ENCODE measurements at regions not wholly inside any gene's neighbourhood (a gene's known extent, or its start where the extent isn't known, plus 50 kb on each side); places are given as distances from the start of the nearest gene placed in this dataset.

GRCh38 chr1:163959622-163960021 lies 599.4 kb upstream of the PBX1 start:
- POLR2A ChIA-PET = no interaction called here
- no CpG with 5 or more reads among the region's 1 CpG for WGBS (ENCODE audit: insufficient coverage)
- DNase-seq = no peak
- H3K9me3 ChIP-seq (ENCODE audit: control extremely low read depth in 1 of 5, control insufficient read depth in 4 of 5, insufficient read depth in 2 of 5, low read depth in 1 of 5, low read length in 4 of 5) = peaks cover 0 to 20% (median 8%) of the 10 kb centered on the region in 5 experiments
- H3K27me3 ChIP-seq (replicated peaks in 2 of 5; ENCODE audit: control insufficient read depth in 4 of 5, insufficient read depth in 5 of 5, low read length in 4 of 5) = no peaks in the 10 kb centered on the region
- H3K4me1 ChIP-seq (ENCODE audit: control extremely low read depth in 1 of 4, control insufficient read depth in 4 of 4, insufficient read depth in 4 of 4, low read length in 3 of 4) = no peaks in the 10 kb centered on the region
- no peak overlapping the region for H3K27ac ChIP-seq (ENCODE audit: insufficient read depth in 1 of 2, low read depth in 1 of 2, low read length in 2 of 2, poor library complexity in 1 of 2, severe bottlenecking in 2 of 2)
- CTCF ChIA-PET = no interaction called here
- no peaks in the 10 kb centered on the region for H3K36me3 ChIP-seq (ENCODE audit: control insufficient read depth in 4 of 4, insufficient read depth in 4 of 4, low read length in 3 of 4)
- H3K4me3 ChIP-seq (ENCODE audit: control insufficient read depth in 1 of 7, extremely low read depth in 1 of 7, insufficient read depth in 4 of 7, low read depth in 2 of 7, low read length in 6 of 7) = no peak overlapping the region

- no peaks in the 10 kb centered on the region for H3K9me3 ChIP-seq (ENCODE audit: control extremely low read depth in 1 of 5, control insufficient read depth in 4 of 5, insufficient read depth in 2 of 5, low read depth in 1 of 5, low read length in 4 of 5)
- no peak overlapping the region for H3K27ac ChIP-seq (ENCODE audit: insufficient read depth in 1 of 2, low read depth in 1 of 2, low read length in 2 of 2, poor library complexity in 1 of 2, severe bottlenecking in 2 of 2)
- no peak overlapping the region for H3K4me3 ChIP-seq (ENCODE audit: control insufficient read depth in 1 of 7, extremely low read depth in 1 of 7, insufficient read depth in 4 of 7, low read depth in 2 of 7, low read length in 6 of 7)
- WGBS (ENCODE audit: insufficient coverage) = no CpG with 5 or more reads among the region's 2 CpGs
- H3K4me1 ChIP-seq (ENCODE audit: control extremely low read depth in 1 of 4, control insufficient read depth in 4 of 4, insufficient read depth in 4 of 4, low read length in 3 of 4) = no peaks in the 10 kb centered on the region
- no peak for DNase-seq
- ChIA-PET POLR2A (no interaction called here), CTCF (no interaction called here)
- no peaks in the 10 kb centered on the region for H3K36me3 ChIP-seq (ENCODE audit: control insufficient read depth in 4 of 4, insufficient read depth in 4 of 4, low read length in 3 of 4)
- no peaks in the 10 kb centered on the region for H3K27me3 ChIP-seq (replicated peaks in 2 of 5; ENCODE audit: control insufficient read depth in 4 of 5, insufficient read depth in 5 of 5, low read length in 4 of 5)
Observed at GRCh38 chr1:163970151-163970550, 588.8 kb upstream of the PBX1 start.

GRCh38 chr1:163970699-163971098 lies 588.3 kb upstream of the PBX1 start:
- H3K27me3 ChIP-seq (replicated peaks in 2 of 5; ENCODE audit: control insufficient read depth in 4 of 5, insufficient read depth in 5 of 5, low read length in 4 of 5) = no peaks in the 10 kb centered on the region
- DNase-seq = no peak
- no peaks in the 10 kb centered on the region for H3K36me3 ChIP-seq (ENCODE audit: control insufficient read depth in 4 of 4, insufficient read depth in 4 of 4, low read length in 3 of 4)
- H3K4me3 ChIP-seq (ENCODE audit: control insufficient read depth in 1 of 7, extremely low read depth in 1 of 7, insufficient read depth in 4 of 7, low read depth in 2 of 7, low read length in 6 of 7) = no peak overlapping the region
- no peaks in the 10 kb centered on the region for H3K9me3 ChIP-seq (ENCODE audit: control extremely low read depth in 1 of 5, control insufficient read depth in 4 of 5, insufficient read depth in 2 of 5, low read depth in 1 of 5, low read length in 4 of 5)
- CTCF ChIA-PET = no interaction called here
- H3K4me1 ChIP-seq (ENCODE audit: control extremely low read depth in 1 of 4, control insufficient read depth in 4 of 4, insufficient read depth in 4 of 4, low read length in 3 of 4) = no peaks in the 10 kb centered on the region
- POLR2A ChIA-PET = no interaction called here
- WGBS (ENCODE audit: insufficient coverage) = 94% methylated on average over 2 of the region's 4 CpGs
- H3K27ac ChIP-seq (ENCODE audit: insufficient read depth in 1 of 2, low read depth in 1 of 2, low read length in 2 of 2, poor library complexity in 1 of 2, severe bottlenecking in 2 of 2) = no peak overlapping the region

- CTCF ChIA-PET = no interaction called here
- H3K27ac ChIP-seq (ENCODE audit: insufficient read depth in 1 of 2, low read depth in 1 of 2, low read length in 2 of 2, poor library complexity in 1 of 2, severe bottlenecking in 2 of 2) = no peak overlapping the region
- H3K9me3 ChIP-seq (ENCODE audit: control extremely low read depth in 1 of 5, control insufficient read depth in 4 of 5, insufficient read depth in 2 of 5, low read depth in 1 of 5, low read length in 4 of 5) = no peaks in the 10 kb centered on the region
- H3K27me3 ChIP-seq (replicated peaks in 2 of 5; ENCODE audit: control insufficient read depth in 4 of 5, insufficient read depth in 5 of 5, low read length in 4 of 5) = no peaks in the 10 kb centered on the region
- H3K4me3 ChIP-seq (ENCODE audit: control insufficient read depth in 1 of 7, extremely low read depth in 1 of 7, insufficient read depth in 4 of 7, low read depth in 2 of 7, low read length in 6 of 7) = no peak overlapping the region
- POLR2A ChIA-PET = no interaction called here
- no peak for DNase-seq
- H3K4me1 ChIP-seq (ENCODE audit: control extremely low read depth in 1 of 4, control insufficient read depth in 4 of 4, insufficient read depth in 4 of 4, low read length in 3 of 4) = no peaks in the 10 kb centered on the region
- no peaks in the 10 kb centered on the region for H3K36me3 ChIP-seq (ENCODE audit: control insufficient read depth in 4 of 4, insufficient read depth in 4 of 4, low read length in 3 of 4)
Observed at GRCh38 chr1:163973586-163973985, 585.4 kb upstream of the PBX1 start.

GRCh38 chr1:163974120-163974519 lies 584.9 kb upstream of the PBX1 start:
- H3K9me3 ChIP-seq (ENCODE audit: control extremely low read depth in 1 of 5, control insufficient read depth in 4 of 5, insufficient read depth in 2 of 5, low read depth in 1 of 5, low read length in 4 of 5) = no peaks in the 10 kb centered on the region
- POLR2A ChIA-PET = no interaction called here
- CTCF ChIA-PET = no interaction called here
- WGBS (ENCODE audit: insufficient coverage) = no CpG with 5 or more reads among the region's 2 CpGs
- no peak overlapping the region for H3K27ac ChIP-seq (ENCODE audit: insufficient read depth in 1 of 2, low read depth in 1 of 2, low read length in 2 of 2, poor library complexity in 1 of 2, severe bottlenecking in 2 of 2)
- DNase-seq = no peak
- no peaks in the 10 kb centered on the region for H3K4me1 ChIP-seq (ENCODE audit: control extremely low read depth in 1 of 4, control insufficient read depth in 4 of 4, insufficient read depth in 4 of 4, low read length in 3 of 4)
- H3K4me3 ChIP-seq (ENCODE audit: control insufficient read depth in 1 of 7, extremely low read depth in 1 of 7, insufficient read depth in 4 of 7, low read depth in 2 of 7, low read length in 6 of 7) = no peak overlapping the region
- H3K36me3 ChIP-seq (ENCODE audit: control insufficient read depth in 4 of 4, insufficient read depth in 4 of 4, low read length in 3 of 4) = no peaks in the 10 kb centered on the region
- no peaks in the 10 kb centered on the region for H3K27me3 ChIP-seq (replicated peaks in 2 of 5; ENCODE audit: control insufficient read depth in 4 of 5, insufficient read depth in 5 of 5, low read length in 4 of 5)

GRCh38 chr1:163980394-163980793 lies 578.6 kb upstream of the PBX1 start:
- H3K27me3 ChIP-seq (replicated peaks in 2 of 5; ENCODE audit: control insufficient read depth in 4 of 5, insufficient read depth in 5 of 5, low read length in 4 of 5) = no peaks in the 10 kb centered on the region
- CTCF ChIA-PET = no interaction called here
- H3K4me1 ChIP-seq (ENCODE audit: control extremely low read depth in 1 of 4, control insufficient read depth in 4 of 4, insufficient read depth in 4 of 4, low read length in 3 of 4) = no peaks in the 10 kb centered on the region
- no peaks in the 10 kb centered on the region for H3K9me3 ChIP-seq (ENCODE audit: control extremely low read depth in 1 of 5, control insufficient read depth in 4 of 5, insufficient read depth in 2 of 5, low read depth in 1 of 5, low read length in 4 of 5)
- no peak overlapping the region for H3K4me3 ChIP-seq (ENCODE audit: control insufficient read depth in 1 of 7, extremely low read depth in 1 of 7, insufficient read depth in 4 of 7, low read depth in 2 of 7, low read length in 6 of 7)
- H3K36me3 ChIP-seq (ENCODE audit: control insufficient read depth in 4 of 4, insufficient read depth in 4 of 4, low read length in 3 of 4) = no peaks in the 10 kb centered on the region
- DNase-seq = no peak
- POLR2A ChIA-PET = no interaction called here
- WGBS (ENCODE audit: insufficient coverage) = 100% methylated on average over 1 of the region's 1 CpG
- H3K27ac ChIP-seq (ENCODE audit: insufficient read depth in 1 of 2, low read depth in 1 of 2, low read length in 2 of 2, poor library complexity in 1 of 2, severe bottlenecking in 2 of 2) = no peak overlapping the region

DNA sequence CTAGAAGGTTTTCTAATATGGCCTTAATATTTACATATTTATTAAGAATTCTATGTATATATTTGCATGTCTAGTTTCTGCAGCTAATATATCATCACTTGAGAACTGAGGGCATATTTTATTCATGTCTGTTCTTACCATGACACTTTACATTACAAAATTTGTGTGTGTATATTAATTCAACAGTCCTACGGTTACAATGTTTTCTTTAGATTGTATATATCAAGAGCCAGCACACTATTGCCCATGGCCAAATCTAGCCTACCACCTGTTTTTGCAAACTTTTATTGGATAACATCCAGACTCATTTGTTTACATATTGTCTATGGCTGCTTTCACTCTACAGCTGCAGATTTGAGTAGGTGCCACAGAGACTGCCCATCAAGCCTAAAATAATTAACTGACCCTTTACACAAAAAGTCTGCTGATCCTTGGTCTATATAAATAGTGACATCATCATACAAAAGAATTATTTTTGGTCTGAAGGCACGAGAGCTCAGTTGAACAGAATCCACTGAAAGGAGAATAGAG lies 577.4 kb upstream of the PBX1 start:
- Histone ChIP-seq H3K4me3 (ENCODE audit: control insufficient read depth in 1 of 7, extremely low read depth in 1 of 7, insufficient read depth in 4 of 7, low read depth in 2 of 7, low read length in 6 of 7) (no peak overlapping the region), H3K4me1 (ENCODE audit: control extremely low read depth in 1 of 4, control insufficient read depth in 4 of 4, insufficient read depth in 4 of 4, low read length in 3 of 4) (no peaks in the 10 kb centered on the region), H3K9me3 (ENCODE audit: control extremely low read depth in 1 of 5, control insufficient read depth in 4 of 5, insufficient read depth in 2 of 5, low read depth in 1 of 5, low read length in 4 of 5) (no peaks in the 10 kb centered on the region), H3K27me3 (replicated peaks in 2 of 5; ENCODE audit: control insufficient read depth in 4 of 5, insufficient read depth in 5 of 5, low read length in 4 of 5) (no peaks in the 10 kb centered on the region), H3K27ac (ENCODE audit: insufficient read depth in 1 of 2, low read depth in 1 of 2, low read length in 2 of 2, poor library complexity in 1 of 2, severe bottlenecking in 2 of 2) (no peak overlapping the region), H3K36me3 (ENCODE audit: control insufficient read depth in 4 of 4, insufficient read depth in 4 of 4, low read length in 3 of 4) (no peaks in the 10 kb centered on the region)
- ChIA-PET CTCF (no interaction called here), POLR2A (no interaction called here)
- no peak for DNase-seq
- WGBS (ENCODE audit: insufficient coverage) = no CpG with 5 or more reads among the region's 2 CpGs

All from common myeloid progenitor, CD34-positive (primary cell).